ENCODE measurements at regions not wholly inside any gene's neighbourhood (a gene's known extent, or its start where the extent isn't known, plus 50 kb on each side); places are given as distances from the start of the nearest gene placed in this dataset.

DNA sequence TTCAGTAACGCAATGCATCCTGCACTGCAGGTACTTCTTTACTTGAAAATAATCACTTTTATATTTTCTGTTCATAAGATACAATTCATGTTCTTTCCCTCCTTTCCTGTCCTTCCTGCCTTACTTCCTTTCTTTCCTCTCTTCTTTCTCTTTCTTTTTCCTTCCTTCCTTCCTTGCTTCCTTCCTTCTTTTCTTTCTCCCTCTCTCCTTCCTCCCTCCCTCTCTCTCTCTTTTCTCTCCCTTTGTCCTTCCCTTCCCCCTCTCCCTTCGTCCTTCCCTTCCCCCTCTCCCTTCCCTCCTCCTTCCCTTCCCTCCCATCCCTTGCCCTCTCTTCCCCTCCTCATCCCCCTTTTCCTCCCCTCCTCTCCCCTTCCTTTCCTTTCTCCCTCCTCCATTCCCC is 227.8 kb upstream of the KLF6 start:
- no peak for TF ChIP-seq CTCF (IDR thresholded peaks at IDR 0.05)
- H3K27ac ChIP-seq: no peak overlapping the region
- H3K4me3 ChIP-seq: no peak overlapping the region
- no peak for DNase-seq (ENCODE audit: low spot score)

DNA sequence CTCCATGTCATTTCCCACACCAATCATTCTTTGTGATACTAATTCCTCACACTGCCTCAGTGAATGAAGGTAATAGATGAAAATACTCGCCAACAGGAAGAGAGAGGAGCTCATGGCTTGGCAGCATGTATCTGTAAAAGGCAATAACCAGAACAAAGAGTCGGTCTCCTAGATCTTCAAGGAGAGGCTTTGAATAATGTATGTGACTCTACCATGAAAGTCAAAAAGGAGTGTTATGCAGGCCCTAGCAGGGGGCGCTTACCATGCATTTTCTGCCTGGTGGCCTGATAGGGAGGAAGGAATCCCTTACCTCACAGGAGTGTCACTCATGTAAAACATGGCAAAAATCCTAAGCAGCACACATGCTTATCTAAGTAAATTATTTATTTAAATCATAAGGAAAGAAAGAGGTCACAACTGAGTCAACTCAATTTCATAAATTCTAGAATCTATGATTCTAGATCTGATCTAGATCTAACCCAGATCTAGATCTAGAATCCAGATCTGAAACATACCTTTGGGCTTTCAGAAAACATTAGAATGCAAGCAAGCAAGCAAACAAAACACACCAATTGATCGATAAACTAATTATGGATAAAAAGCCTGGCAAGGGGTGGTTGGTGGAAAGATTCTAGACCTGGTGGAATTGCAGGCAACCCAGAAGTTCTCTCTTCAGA is 226.3 kb upstream of the KLF6 start:
- Histone ChIP-seq H3K4me3 (no peak overlapping the region), H3K27ac (no peak overlapping the region)
- no peak for TF ChIP-seq CTCF (IDR thresholded peaks at IDR 0.05)
- DNase-seq (ENCODE audit: low spot score): no peak

GRCh38 chr10:4008676-4009382 is 223.8 kb upstream of the KLF6 start:
- no peak for TF ChIP-seq CTCF (IDR thresholded peaks at IDR 0.05)
- DNase-seq (ENCODE audit: low spot score): no peak
- H3K27ac ChIP-seq: no peak overlapping the region
- no peak overlapping the region for H3K4me3 ChIP-seq

GRCh38 chr10:4007771-4008170 is 222.8 kb upstream of the KLF6 start:
- Histone ChIP-seq H3K4me3 (no peak overlapping the region), H3K27ac (no peak overlapping the region)
- no peak for TF ChIP-seq CTCF (IDR thresholded peaks at IDR 0.05)
- DNase-seq (ENCODE audit: low spot score): no peak

DNA sequence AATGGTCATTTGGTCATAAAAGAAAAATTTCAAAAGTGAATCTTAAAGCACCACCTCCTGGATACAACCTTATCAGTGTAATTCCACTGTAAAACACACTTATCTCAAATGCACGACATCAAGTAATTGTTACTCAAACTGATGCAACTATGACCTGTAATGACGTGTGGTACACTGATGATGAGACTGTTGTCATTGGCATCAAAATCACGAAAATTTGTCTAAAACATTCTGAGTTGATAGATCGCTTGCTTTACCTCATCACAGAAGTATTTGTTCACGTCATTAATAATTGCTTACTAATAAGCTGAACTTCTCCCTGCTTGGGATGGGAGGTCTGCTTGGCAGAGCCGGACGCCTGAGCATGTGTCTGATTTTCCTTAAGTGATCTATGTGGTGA is 221.8 kb upstream of the KLF6 start:
- no peak for DNase-seq (ENCODE audit: low spot score)
- TF ChIP-seq CTCF (IDR thresholded peaks at IDR 0.05): no peak
- peak overlapping the region in 1 of 2 donors; percentile 36 for H3K27ac ChIP-seq
- H3K4me3 ChIP-seq: no peak overlapping the region

- no peak for DNase-seq (ENCODE audit: low spot score)
- Histone ChIP-seq H3K4me3 (no peak overlapping the region), H3K27ac (no peak overlapping the region)
- no peak for TF ChIP-seq CTCF (IDR thresholded peaks at IDR 0.05)
These were observed 221.0 kb upstream of the KLF6 start for GRCh38 chr10:4006051-4006450.

DNA sequence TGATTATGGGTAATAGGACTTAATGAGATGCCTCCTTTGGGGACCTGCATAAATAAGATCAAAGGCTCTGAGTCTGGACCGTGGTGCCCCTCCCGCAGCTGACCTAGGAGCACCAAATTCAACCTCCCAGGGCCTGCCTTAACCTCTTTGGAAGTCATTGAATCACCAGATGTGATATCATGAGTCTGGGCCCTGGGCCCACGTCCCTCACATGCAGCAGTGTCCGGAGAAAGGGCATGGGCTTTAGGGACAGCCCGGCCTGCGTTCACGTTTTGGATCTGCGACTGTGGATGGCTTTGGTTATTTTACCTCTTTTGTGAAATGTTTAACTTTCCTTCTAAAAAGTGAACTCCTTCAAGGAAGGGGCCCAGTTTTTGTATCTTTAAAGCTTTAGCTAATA is 220.0 kb upstream of the KLF6 start:
- DNase-seq (ENCODE audit: low spot score): no peak
- no peak overlapping the region for H3K4me3 ChIP-seq
- no peak for TF ChIP-seq CTCF (IDR thresholded peaks at IDR 0.05)
- H3K27ac ChIP-seq: no peak overlapping the region
